IMR-90 (cell line): ENCODE measurements at regions not wholly inside any gene's neighbourhood (a gene's known extent, or its start where the extent isn't known, plus 50 kb on each side); places are given as distances from the start of the nearest gene placed in this dataset.

Source experiments
- ATAC-seq: fragments of 200-7000 bp; cut with Tn5 transposase; 2 replicates; pipeline ENCODE4 v1.9.1; 2020; ENCODE audit warnings: low read depth, mild to moderate bottlenecking, moderate library complexity
- BruUV-seq: library from RNA; stranded (reverse); fragments of 400-500 nt; replicated peaks from 2 replicates; lab custom pipeline; 2021; lab: Mats Ljungman, UMichigan
- CTCF ChIA-PET: fragments of 300-600 bp; formaldehyde crosslinking; extraction: SDS; loops from one replicate; lab custom pipeline; 2021; ENCODE audit warnings: antibody characterized with exemption; lab: Yijun Ruan, JAX
- POLR2A ChIA-PET: fragments of 300-600 bp; sonication (Branson Sonifier 250); formaldehyde crosslinking; loops from one replicate; lab custom pipeline; 2022; ENCODE audit warnings: antibody characterized with exemption; ENCODE audit not compliant: unreplicated experiment; lab: Charles Lee
- DNase-seq: peaks from one replicate; pipeline ENCODE4 v3.0.0; 2013
- H2AFZ ChIP-seq: replicated peaks from 2 replicates; pipeline ENCODE3; 2013; ENCODE audit warnings: low read length, mild to moderate bottlenecking; ENCODE audit not compliant: poor library complexity
- H2AK5ac ChIP-seq: 2 replicates; pipeline ENCODE4 v1.6.1; 2013; ENCODE audit warnings: low read depth, low read length, inconsistent platforms
- H2AK9ac ChIP-seq: replicated peaks from 2 replicates; pipeline ENCODE3; 2013; ENCODE audit warnings: mild to moderate bottlenecking, low read depth, low read length, moderate library complexity; ENCODE audit not compliant: poor library complexity
- H2BK120ac ChIP-seq: 2 replicates; pipeline ENCODE4 v1.6.1; 2013; ENCODE audit warnings: low read depth, low read length, inconsistent platforms
- H2BK15ac ChIP-seq: 3 replicates; pipeline ENCODE4 v1.6.1; 2013; ENCODE audit warnings: low read depth, low read length, inconsistent platforms
- H2BK20ac ChIP-seq: 2 replicates; pipeline ENCODE4 v1.6.1; 2013; ENCODE audit warnings: low read depth, mild to moderate bottlenecking, inconsistent platforms, low read length, moderate library complexity
- H2BK5ac ChIP-seq: 2 replicates; pipeline ENCODE4 v1.6.1; 2013; ENCODE audit warnings: mild to moderate bottlenecking, low read depth, low read length, inconsistent platforms; ENCODE audit not compliant: poor library complexity, severe bottlenecking
- H3K14ac ChIP-seq: replicated peaks from 2 replicates; pipeline ENCODE4 v1.6.1; 2013; ENCODE audit warnings: low read depth, low read length, inconsistent platforms
- H3K18ac ChIP-seq: 2 replicates; pipeline ENCODE4 v1.6.1; 2013; ENCODE audit warnings: low read depth, low read length, control low read depth
- H3K23ac ChIP-seq: 2 replicates; pipeline ENCODE4 v1.6.1; 2013; ENCODE audit warnings: low read depth, low read length, inconsistent platforms
- H3K27ac ChIP-seq: 2 replicates; pipeline ENCODE4 v1.5.1; 2013; ENCODE audit warnings: mild to moderate bottlenecking, control low read depth, low read length; ENCODE audit not compliant: insufficient read depth
- H3K27me3 ChIP-seq: 2 replicates; pipeline ENCODE4 v1.6.1; 2013; ENCODE audit warnings: low read length; ENCODE audit not compliant: control insufficient read depth, insufficient read depth
- H3K36me3 ChIP-seq: 2 replicates; pipeline ENCODE4 v1.6.1; 2013; ENCODE audit warnings: low read length, mixed read lengths; ENCODE audit not compliant: control insufficient read depth, insufficient read depth
- H3K4ac ChIP-seq: 2 replicates; pipeline ENCODE4 v1.6.1; 2013; ENCODE audit warnings: low read depth, low read length, inconsistent platforms
- H3K4me1 ChIP-seq: 2 replicates; pipeline ENCODE4 v1.6.1; 2013; ENCODE audit warnings: low read length, mixed read lengths; ENCODE audit not compliant: control insufficient read depth, insufficient read depth
- H3K4me2 ChIP-seq: 2 replicates; pipeline ENCODE4 v1.6.1; 2013; ENCODE audit warnings: low read depth, mild to moderate bottlenecking, control low read depth, low read length, moderate library complexity
- H3K4me3 ChIP-seq: 2 replicates; pipeline ENCODE4 v1.5.1; 2013; ENCODE audit warnings: low read depth, mild to moderate bottlenecking, control low read depth, low read length, moderate library complexity; ENCODE audit not compliant: insufficient read depth
- H3K56ac ChIP-seq: 2 replicates; pipeline ENCODE4 v1.6.1; 2013; ENCODE audit warnings: low read length, inconsistent platforms; ENCODE audit not compliant: insufficient read depth; ENCODE audit errors: extremely low read depth
- H3K79me1 ChIP-seq, 2 experiments: 2 replicates each; pipeline ENCODE4 v1.6.1; 2013; ENCODE audit warnings: low read length in 2 of 2, inconsistent platforms in 1 of 2, low read depth in 1 of 2
- H3K9ac ChIP-seq: 2 replicates; pipeline ENCODE4 v1.6.1; 2013; ENCODE audit warnings: low read depth, low read length, control low read depth
- H3K9me1 ChIP-seq: 2 replicates; pipeline ENCODE4 v1.6.1; 2013; ENCODE audit warnings: low read length, inconsistent platforms; ENCODE audit not compliant: insufficient read depth
- H3K9me3 ChIP-seq: 2 replicates; pipeline ENCODE4 v1.6.1; 2013; ENCODE audit warnings: low read length; ENCODE audit not compliant: control insufficient read depth, insufficient read depth
- H4K20me1 ChIP-seq: 2 replicates; pipeline ENCODE4 v1.6.1; 2013; ENCODE audit warnings: low read length, inconsistent platforms; ENCODE audit not compliant: insufficient read depth
- H4K5ac ChIP-seq: 2 replicates; pipeline ENCODE4 v1.6.1; 2013; ENCODE audit warnings: mild to moderate bottlenecking, low read depth, low read length, control low read depth
- H4K8ac ChIP-seq, 2 experiments: 2 replicates each; pipeline ENCODE4 v1.6.1; 2013; ENCODE audit warnings: low read depth in 2 of 2, low read length in 2 of 2, control low read depth in 1 of 2, inconsistent platforms in 1 of 2
- H4K91ac ChIP-seq: 2 replicates; pipeline ENCODE4 v1.6.1; 2013; ENCODE audit warnings: low read depth, low read length, inconsistent platforms; ENCODE audit not compliant: insufficient read depth
- BHLHE40 ChIP-seq: fragments of 150-350 bp; IDR thresholded peaks from 2 replicates; pipeline ENCODE4 v1.6.1; 2016; ENCODE audit warnings: mild to moderate bottlenecking, low read depth, low read length
- CHD1 ChIP-seq: IDR thresholded peaks from 2 replicates; pipeline ENCODE4 v1.6.1; 2012; ENCODE audit warnings: low read depth, low read length, improper control_type of control experiment
- MAFK ChIP-seq: IDR thresholded peaks from 2 replicates; pipeline ENCODE4 v1.6.1; 2012; ENCODE audit warnings: low read depth, low read length, improper control_type of control experiment
- NFE2L2 ChIP-seq: fragments of 150-350 bp; IDR thresholded peaks from 2 replicates; pipeline ENCODE4 v1.6.1; 2016; ENCODE audit warnings: low read depth, mild to moderate bottlenecking, low read length
- RFX5 ChIP-seq: IDR thresholded peaks from 2 replicates; pipeline ENCODE4 v1.8.0; 2012; ENCODE audit warnings: low read depth, mild to moderate bottlenecking, low read length, moderate library complexity
- SMC3 ChIP-seq: fragments of 150-350 bp; IDR thresholded peaks from 2 replicates; pipeline ENCODE4 v1.6.1; 2016; ENCODE audit warnings: low read depth, mild to moderate bottlenecking, antibody characterized with exemption, low read length, moderate library complexity
- USF2 ChIP-seq: fragments of 150-350 bp; IDR thresholded peaks from 2 replicates; pipeline ENCODE4 v1.6.1; 2017; ENCODE audit warnings: mild to moderate bottlenecking, antibody characterized with exemption, low read length, low read depth
- WGBS, 2 experiments: methylation state at CpG; one replicate each; pipeline versions ENCODE4 v1.1.5 to v1.1.7; 2013; ENCODE audit warnings: missing lambda C conversion rate in 2 of 2; ENCODE audit not compliant: insufficient read length in 1 of 2; ENCODE audit errors: extremely low coverage in 2 of 2; 5-methylcytosine and 5-hydroxymethylcytosine counted together
- dilution Hi-C: fragments of 300-500 bp; cut with HindIII; formaldehyde crosslinking; loops from one replicate; pipeline ENCODE4 v1.14.3; 2018; ENCODE audit warnings: low sequenced_read_pairs; ENCODE audit not compliant: unreplicated experiment
- in situ Hi-C: fragments of 300-500 bp; cut with MboI; formaldehyde crosslinking; loops from 3 replicates; pipeline ENCODE4 v1.14.3; 2019; ENCODE audit warnings: low sequenced_read_pairs, inconsistent platforms, mixed read lengths
- intact Hi-C: fragments of 100-400 bp; cut with micrococcal nuclease; formaldehyde crosslinking; loops from 2 replicates; pipeline ENCODE4 v1.10.0; 2022

- Histone ChIP-seq H3K9ac (no peak overlapping the region), H2BK15ac (no peak overlapping the region), H3K4me2 (no peak overlapping the region), H3K23ac (no peak overlapping the region), H3K27me3 (no peaks in the 10 kb centered on the region), H2AK5ac (no peak overlapping the region), H2BK20ac (no peak overlapping the region), H3K56ac (no peak overlapping the region), H2BK120ac (no peak overlapping the region), H3K4me3 (no peak overlapping the region), H3K9me3 (no peaks in the 10 kb centered on the region), H3K36me3 (no peaks in the 10 kb centered on the region), H4K8ac (no peak overlapping the region), H3K18ac (no peak overlapping the region), H4K5ac (no peak overlapping the region), H4K20me1 (no peaks in the 10 kb centered on the region), H3K4ac (no peak overlapping the region), H3K27ac (no peak overlapping the region), H3K9me1 (no peaks in the 10 kb centered on the region), H3K4me1 (no peaks in the 10 kb centered on the region), H2BK5ac (no peak overlapping the region), H3K14ac (no peak overlapping the region), H2AFZ (no peak overlapping the region), H4K91ac (no peak overlapping the region), H3K79me1 (no peaks in the 10 kb centered on the region), H2AK9ac (no peak overlapping the region)
- ChIA-PET CTCF (no interaction called here), POLR2A (no interaction called here)
- BruUV-seq = no TSS peak
- ATAC-seq (no peak), DNase-seq (no peak)
- no peak for TF ChIP-seq SMC3
- no peak for TF ChIP-seq CHD1
- TF ChIP-seq BHLHE40 = no peak
- no peak for TF ChIP-seq MAFK
- TF ChIP-seq USF2 = no peak
- no peak for TF ChIP-seq RFX5
- TF ChIP-seq NFE2L2 = no peak
- in situ Hi-C loops = no loop called here
- intact Hi-C loops = no loop called here
- WGBS, 2 experiments = no CpG with 5 or more reads among the region's 8 CpGs
- dilution Hi-C loops = no loop called here
Measured at GRCh38 chr12:67208281-67209067, 60.7 kb upstream of the CAND1 start.
